HL-60 (cell line): ENCODE measurements at regions not wholly inside any gene's neighbourhood (a gene's known extent, or its start where the extent isn't known, plus 50 kb on each side); places are given as distances from the start of the nearest gene placed in this dataset.

ENCODE experiments used
- GABPA ChIP-seq: IDR thresholded peaks from 2 replicates; pipeline ENCODE4 v1.6.1; 2012; ENCODE audit warnings: low read depth
- POLR2AphosphoS5 ChIP-seq: IDR thresholded peaks from 2 replicates; pipeline ENCODE4 v1.6.1; 2012; ENCODE audit warnings: low read depth
- SPI1 ChIP-seq: IDR thresholded peaks from 2 replicates; pipeline ENCODE4 v1.6.1; 2012; ENCODE audit warnings: low read depth, mild to moderate bottlenecking, borderline replicate concordance
- TF ChIP-seq, protein P1 (sequence below): IDR thresholded peaks from one replicate; pipeline ENCODE4 v1.5.1; 2011; ENCODE audit warnings: low read length, control low read depth, inconsistent platforms; ENCODE audit not compliant: insufficient read depth

DNA sequence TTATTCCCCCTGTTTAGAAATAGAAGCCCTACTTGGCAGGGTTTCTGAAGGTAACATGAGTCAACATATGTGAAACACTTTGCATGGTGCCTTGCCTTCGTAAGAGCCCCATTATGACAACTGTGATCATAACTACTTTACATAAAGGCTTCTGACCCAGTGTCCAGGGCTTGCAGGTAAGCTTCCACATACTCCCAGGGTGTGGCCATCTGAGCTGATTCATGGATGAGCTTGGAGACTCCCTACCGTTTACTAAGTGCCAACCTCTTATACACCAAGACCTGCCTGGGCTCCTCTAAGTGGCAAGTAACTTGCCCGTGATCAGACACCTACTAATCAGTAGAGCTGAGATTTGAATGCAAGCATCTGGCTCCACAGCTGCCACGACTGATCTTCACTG is 62.8 kb upstream of the C5orf58 start:
- TF ChIP-seq, protein P1, sequence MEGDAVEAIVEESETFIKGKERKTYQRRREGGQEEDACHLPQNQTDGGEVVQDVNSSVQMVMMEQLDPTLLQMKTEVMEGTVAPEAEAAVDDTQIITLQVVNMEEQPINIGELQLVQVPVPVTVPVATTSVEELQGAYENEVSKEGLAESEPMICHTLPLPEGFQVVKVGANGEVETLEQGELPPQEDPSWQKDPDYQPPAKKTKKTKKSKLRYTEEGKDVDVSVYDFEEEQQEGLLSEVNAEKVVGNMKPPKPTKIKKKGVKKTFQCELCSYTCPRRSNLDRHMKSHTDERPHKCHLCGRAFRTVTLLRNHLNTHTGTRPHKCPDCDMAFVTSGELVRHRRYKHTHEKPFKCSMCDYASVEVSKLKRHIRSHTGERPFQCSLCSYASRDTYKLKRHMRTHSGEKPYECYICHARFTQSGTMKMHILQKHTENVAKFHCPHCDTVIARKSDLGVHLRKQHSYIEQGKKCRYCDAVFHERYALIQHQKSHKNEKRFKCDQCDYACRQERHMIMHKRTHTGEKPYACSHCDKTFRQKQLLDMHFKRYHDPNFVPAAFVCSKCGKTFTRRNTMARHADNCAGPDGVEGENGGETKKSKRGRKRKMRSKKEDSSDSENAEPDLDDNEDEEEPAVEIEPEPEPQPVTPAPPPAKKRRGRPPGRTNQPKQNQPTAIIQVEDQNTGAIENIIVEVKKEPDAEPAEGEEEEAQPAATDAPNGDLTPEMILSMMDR = no peak
- no peak for TF ChIP-seq POLR2AphosphoS5
- TF ChIP-seq SPI1 = no peak
- no peak for TF ChIP-seq GABPA
